DOHH2 (cell line): ENCODE measurements at regions not wholly inside any gene's neighbourhood (a gene's known extent, or its start where the extent isn't known, plus 50 kb on each side); places are given as distances from the start of the nearest gene placed in this dataset.

Source experiments
- H3F3A ChIP-seq: fragments of 200-600 bp; sonication (generic), shearing (Covaris generic); 2 replicates; pipeline ENCODE4 v1.6.0; 2016; ENCODE audit warnings: antibody characterized with exemption, mild to moderate bottlenecking; ENCODE audit not compliant: control insufficient read depth, insufficient read depth
- H3K27ac ChIP-seq: fragments of 200-600 bp; sonication (generic); 2 replicates; pipeline ENCODE4 v1.5.1; 2014; ENCODE audit warnings: low read depth, mild to moderate bottlenecking, low read length, moderate library complexity
- H3K27me3 ChIP-seq: fragments of 200-600 bp; sonication (generic); 2 replicates; pipeline ENCODE4 v1.6.1; 2014; ENCODE audit warnings: mild to moderate bottlenecking, low read length, mixed read lengths; ENCODE audit not compliant: control insufficient read depth
- H3K36me3 ChIP-seq: fragments of 200-600 bp; sonication (generic); 2 replicates; pipeline ENCODE4 v1.6.1; 2014; ENCODE audit warnings: mild to moderate bottlenecking, low read length, moderate library complexity, mixed read lengths; ENCODE audit not compliant: control insufficient read depth
- H3K4me1 ChIP-seq: fragments of 200-600 bp; sonication (generic); 2 replicates; pipeline ENCODE4 v1.6.1; 2014; ENCODE audit warnings: mild to moderate bottlenecking, low read length, mixed read lengths; ENCODE audit not compliant: control insufficient read depth
- H3K4me2 ChIP-seq: fragments of 200-600 bp; sonication (generic); 2 replicates; pipeline ENCODE4 v1.6.0; 2014; ENCODE audit warnings: mild to moderate bottlenecking, low read length, moderate library complexity
- H3K4me3 ChIP-seq: fragments of 200-600 bp; sonication (generic); 2 replicates; pipeline ENCODE4 v1.5.1; 2014; ENCODE audit warnings: mild to moderate bottlenecking, low read length, mixed read lengths
- H3K79me2 ChIP-seq: fragments of 200-600 bp; sonication (generic); 2 replicates; pipeline ENCODE4 v1.6.1; 2014; ENCODE audit warnings: mild to moderate bottlenecking, low read length, mixed read lengths; ENCODE audit not compliant: control insufficient read depth
- H3K9me2 ChIP-seq: fragments of 200-600 bp; sonication (generic); replicated peaks from 2 replicates; pipeline ENCODE4 v1.6.1; 2014; ENCODE audit warnings: mild to moderate bottlenecking, low read length, mixed read lengths; ENCODE audit not compliant: control insufficient read depth
- H3K9me3 ChIP-seq: fragments of 200-600 bp; sonication (generic); 2 replicates; pipeline ENCODE4 v1.6.1; 2014; ENCODE audit warnings: antibody characterized with exemption, low read length, mixed read lengths; ENCODE audit not compliant: control insufficient read depth, insufficient read depth
- H4K20me1 ChIP-seq: fragments of 200-600 bp; sonication (generic); 2 replicates; pipeline ENCODE4 v1.6.0; 2014; ENCODE audit warnings: low read depth, mild to moderate bottlenecking, antibody characterized with exemption, low read length, moderate library complexity; ENCODE audit not compliant: control insufficient read depth, insufficient read depth
- EZH2phosphoT487 ChIP-seq: fragments of 200-600 bp; sonication (generic); IDR thresholded peaks from 2 replicates; pipeline ENCODE4 v1.6.1; 2017; ENCODE audit warnings: borderline replicate concordance, mild to moderate bottlenecking, antibody characterized with exemption, low read length, moderate library complexity, mixed read lengths
- TF ChIP-seq, protein P1 (sequence below): fragments of 200-600 bp; sonication (generic); IDR thresholded peaks from one replicate; pipeline ENCODE4 v1.5.1; 2014; ENCODE audit warnings: antibody characterized with exemption, mild to moderate bottlenecking, low read depth, low read length; ENCODE audit not compliant: poor library complexity, severe bottlenecking

- Histone ChIP-seq H3K9me2 (no peaks in the 10 kb centered on the region), H3K4me1 (no peaks in the 10 kb centered on the region), H3K36me3 (no peaks in the 10 kb centered on the region), H3K4me3 (no peak overlapping the region), H3K27me3 (no peaks in the 10 kb centered on the region), H3F3A (no peaks in the 10 kb centered on the region), H3K9me3 (no peaks in the 10 kb centered on the region), H3K27ac (no peak overlapping the region), H4K20me1 (no peaks in the 10 kb centered on the region), H3K79me2 (no peaks in the 10 kb centered on the region), H3K4me2 (no peak overlapping the region)
- TF ChIP-seq EZH2phosphoT487, result no peak
- TF ChIP-seq, protein P1, sequence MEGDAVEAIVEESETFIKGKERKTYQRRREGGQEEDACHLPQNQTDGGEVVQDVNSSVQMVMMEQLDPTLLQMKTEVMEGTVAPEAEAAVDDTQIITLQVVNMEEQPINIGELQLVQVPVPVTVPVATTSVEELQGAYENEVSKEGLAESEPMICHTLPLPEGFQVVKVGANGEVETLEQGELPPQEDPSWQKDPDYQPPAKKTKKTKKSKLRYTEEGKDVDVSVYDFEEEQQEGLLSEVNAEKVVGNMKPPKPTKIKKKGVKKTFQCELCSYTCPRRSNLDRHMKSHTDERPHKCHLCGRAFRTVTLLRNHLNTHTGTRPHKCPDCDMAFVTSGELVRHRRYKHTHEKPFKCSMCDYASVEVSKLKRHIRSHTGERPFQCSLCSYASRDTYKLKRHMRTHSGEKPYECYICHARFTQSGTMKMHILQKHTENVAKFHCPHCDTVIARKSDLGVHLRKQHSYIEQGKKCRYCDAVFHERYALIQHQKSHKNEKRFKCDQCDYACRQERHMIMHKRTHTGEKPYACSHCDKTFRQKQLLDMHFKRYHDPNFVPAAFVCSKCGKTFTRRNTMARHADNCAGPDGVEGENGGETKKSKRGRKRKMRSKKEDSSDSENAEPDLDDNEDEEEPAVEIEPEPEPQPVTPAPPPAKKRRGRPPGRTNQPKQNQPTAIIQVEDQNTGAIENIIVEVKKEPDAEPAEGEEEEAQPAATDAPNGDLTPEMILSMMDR, result no peak
These were observed 255.6 kb upstream of the ADARB2 start for GRCh38 chr10:1992930-1993329.

- Histone ChIP-seq H3K79me2 (no peaks in the 10 kb centered on the region), H3F3A (no peaks in the 10 kb centered on the region), H4K20me1 (no peaks in the 10 kb centered on the region), H3K4me3 (no peak overlapping the region), H3K27ac (no peak overlapping the region), H3K4me2 (no peak overlapping the region), H3K9me2 (no peaks in the 10 kb centered on the region), H3K9me3 (no peaks in the 10 kb centered on the region), H3K4me1 (no peaks in the 10 kb centered on the region), H3K27me3 (no peaks in the 10 kb centered on the region), H3K36me3 (no peaks in the 10 kb centered on the region)
- TF ChIP-seq, protein P1, result no peak
- TF ChIP-seq EZH2phosphoT487, result no peak
These were observed 251.8 kb upstream of the ADARB2 start for GRCh38 chr10:1989090-1989489.

- Histone ChIP-seq H3K79me2 (no peaks in the 10 kb centered on the region), H3K4me3 (no peak overlapping the region), H4K20me1 (no peaks in the 10 kb centered on the region), H3K27me3 (peaks cover 4% of the 10 kb centered on the region; the same call in 1 of the 2 replicates), H3K36me3 (no peaks in the 10 kb centered on the region), H3K9me2 (no peaks in the 10 kb centered on the region), H3K9me3 (no peaks in the 10 kb centered on the region), H3K4me2 (no peak overlapping the region), H3K4me1 (no peaks in the 10 kb centered on the region), H3F3A (no peaks in the 10 kb centered on the region), H3K27ac (no peak overlapping the region)
- TF ChIP-seq, protein P1, result no peak
- no peak for TF ChIP-seq EZH2phosphoT487
These were observed 244.7 kb upstream of the ADARB2 start for GRCh38 chr10:1981976-1982375.
